ENCODE measurements at regions not wholly inside any gene's neighbourhood (a gene's known extent, or its start where the extent isn't known, plus 50 kb on each side); places are given as distances from the start of the nearest gene placed in this dataset.

GRCh38 chr10:64465653-64466052, 944.5 kb downstream of the REEP3 start:
- DNase-seq, result no peak

- no peak for DNase-seq
Observed at GRCh38 chr10:64468219-64468618, 947.0 kb downstream of the REEP3 start.

GRCh38 chr10:64476506-64476905, 955.3 kb downstream of the REEP3 start:
- no peak for DNase-seq

GRCh38 chr10:64477791-64478190, 956.6 kb downstream of the REEP3 start:
- no peak for DNase-seq

- DNase-seq, result no peak
Observed at GRCh38 chr10:64484811-64485330, 963.7 kb downstream of the REEP3 start.

GRCh38 chr10:64486149-64486548, 964.9 kb downstream of the REEP3 start:
- DNase-seq, result no peak

- no peak for DNase-seq
Observed at GRCh38 chr10:64486901-64487300, 965.7 kb downstream of the REEP3 start.

GRCh38 chr10:64494901-64495300, 973.7 kb downstream of the REEP3 start:
- DNase-seq, result no peak

GRCh38 chr10:64497306-64497705, 976.1 kb downstream of the REEP3 start:
- DNase-seq, result no peak

- no peak for DNase-seq
Observed at GRCh38 chr10:64501807-64502206, 980.6 kb downstream of the REEP3 start.

- DNase-seq, result no peak
Observed at GRCh38 chr10:64502936-64503335, 981.7 kb downstream of the REEP3 start.

- no peak for DNase-seq
Observed at GRCh38 chr10:64503429-64503828, 982.2 kb downstream of the REEP3 start.

GRCh38 chr10:64505501-64505900, 984.3 kb downstream of the REEP3 start:
- DNase-seq, result no peak

- DNase-seq, result no peak
Observed at GRCh38 chr10:64506963-64507362, 985.8 kb downstream of the REEP3 start.

GRCh38 chr10:64507651-64508028, 986.4 kb downstream of the REEP3 start:
- DNase-seq, result no peak

GRCh38 chr10:64508029-64508661, 986.9 kb downstream of the REEP3 start:
- DNase-seq, result no peak

GRCh38 chr10:64515970-64516699, 994.9 kb downstream of the REEP3 start:
- DNase-seq, result no peak

GRCh38 chr10:64518456-64518855, 997.3 kb downstream of the REEP3 start:
- DNase-seq, result no peak

- DNase-seq, result no peak
Observed at GRCh38 chr10:64519427-64519826, 998.2 kb downstream of the REEP3 start.

GRCh38 chr10:64519831-64520230, 998.6 kb downstream of the REEP3 start:
- no peak for DNase-seq

GRCh38 chr10:64523065-64523759, 1002.0 kb downstream of the REEP3 start:
- no peak for DNase-seq

- DNase-seq, result no peak
Observed at GRCh38 chr10:64528294-64529002, 1007.2 kb downstream of the REEP3 start.

GRCh38 chr10:64529003-64529350, 1007.8 kb downstream of the REEP3 start:
- no peak for DNase-seq
